Hepatic stellate cell (primary cell): ENCODE measurements at regions not wholly inside any gene's neighbourhood (a gene's known extent, or its start where the extent isn't known, plus 50 kb on each side); places are given as distances from the start of the nearest gene placed in this dataset.
"Not testable (repeated sequence)": the region's sequence is repeated elsewhere in the genome, so short reads cannot be mapped to it uniquely, and the experiment has no call there.

ENCODE experiments used
- DNase-seq: peaks from one replicate; pipeline ENCODE4 v3.0.0; 2011; ENCODE audit warnings: low spot score

DNA sequence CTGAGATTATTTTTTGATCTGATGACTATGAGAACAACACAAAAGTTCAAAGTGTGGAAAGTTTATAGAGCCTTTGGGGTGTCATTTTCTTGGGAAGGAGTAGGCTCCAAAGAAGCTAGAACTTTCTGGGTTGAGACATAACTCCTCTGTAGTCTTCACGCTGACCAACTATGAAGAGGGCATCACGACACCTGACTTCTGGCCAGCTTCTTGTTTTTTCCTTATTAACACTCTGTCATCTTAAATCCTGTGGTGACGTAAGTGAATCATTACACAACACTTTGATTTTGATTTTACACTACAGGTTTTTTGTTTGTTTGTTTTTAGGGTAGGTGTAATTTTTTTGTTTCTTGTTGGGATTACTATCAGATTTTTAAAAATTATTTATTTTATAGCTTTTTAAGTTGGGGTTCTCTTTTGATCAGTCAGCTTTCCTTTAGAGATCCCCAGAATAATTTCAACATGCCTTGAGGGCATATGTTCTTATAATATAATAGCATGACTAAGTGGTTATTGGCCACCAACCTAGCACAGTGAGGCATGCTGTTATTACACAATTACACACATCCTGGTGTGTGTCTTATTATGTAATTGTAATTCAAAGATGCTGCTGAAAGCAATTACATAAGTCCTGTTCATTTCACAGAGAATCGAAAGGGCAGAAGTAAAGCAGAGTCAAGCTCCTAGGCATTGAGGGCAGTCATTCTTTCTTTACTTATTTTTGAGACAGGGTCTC, 281.6 kb upstream of the NOTCH2NLA start:
- not testable (repeated sequence) for DNase-seq

- not testable (repeated sequence) for DNase-seq
These were observed 275.3 kb upstream of the NOTCH2NLA start for GRCh38 chr1:146504121-146504520.

- DNase-seq: not testable (repeated sequence)
These were observed 258.7 kb upstream of the NOTCH2NLA start for GRCh38 chr1:146487555-146487954.

DNA sequence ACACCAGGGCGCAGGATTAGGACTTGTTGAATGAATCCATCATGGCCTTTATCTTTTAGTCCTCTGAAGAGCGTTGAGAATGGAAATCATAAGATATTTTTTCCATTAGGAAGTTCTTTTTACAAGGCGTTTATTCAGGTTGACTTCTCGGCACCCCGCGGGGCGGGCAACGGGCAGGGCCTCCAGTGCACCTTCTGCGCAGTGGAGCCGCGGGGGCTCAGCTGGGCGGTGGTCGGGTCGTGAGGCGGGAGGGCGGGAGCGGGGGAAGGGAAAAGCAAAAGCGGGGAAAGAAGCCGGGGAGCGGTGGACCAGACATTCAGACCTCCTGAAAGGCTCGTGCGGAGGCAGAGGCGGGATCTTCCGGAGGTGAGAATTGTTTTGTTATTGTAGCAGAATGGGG, 258.3 kb upstream of the NOTCH2NLA start:
- not testable (repeated sequence) for DNase-seq

DNA sequence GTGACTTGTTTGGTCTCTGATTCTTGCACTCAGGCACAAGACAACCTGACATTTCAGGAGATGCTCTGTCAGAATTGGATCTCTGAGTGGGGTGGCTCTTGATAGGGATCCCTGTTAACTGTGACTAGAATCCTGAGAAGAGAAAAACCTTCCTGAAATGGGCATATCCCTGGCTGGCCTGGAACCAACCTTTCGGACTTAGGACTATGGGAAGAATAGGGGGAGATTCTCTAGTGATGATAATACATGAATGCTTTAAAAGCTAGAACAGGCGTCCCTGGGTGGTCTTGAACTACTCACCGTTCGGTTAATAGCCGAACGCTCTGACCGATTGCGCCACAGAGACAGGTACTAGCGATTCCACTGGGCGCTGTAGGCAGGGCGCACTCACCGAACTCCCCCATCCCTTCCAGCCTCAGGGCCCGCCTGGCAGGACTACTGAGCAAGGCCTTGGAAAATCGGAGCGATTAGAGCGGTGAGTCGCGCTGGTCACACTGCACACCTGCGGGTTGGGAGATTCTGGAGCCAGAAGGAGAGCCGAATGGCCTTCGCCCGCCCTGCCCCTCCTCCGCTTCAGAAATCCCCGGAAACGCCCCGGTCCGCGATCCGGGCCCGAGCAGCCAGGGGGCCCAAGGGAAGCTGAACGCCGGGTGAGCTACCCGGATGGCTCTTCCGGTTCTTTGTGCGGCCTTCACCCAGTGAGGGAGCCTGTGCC, 257.6 kb upstream of the NOTCH2NLA start:
- DNase-seq: not testable (repeated sequence)

DNA sequence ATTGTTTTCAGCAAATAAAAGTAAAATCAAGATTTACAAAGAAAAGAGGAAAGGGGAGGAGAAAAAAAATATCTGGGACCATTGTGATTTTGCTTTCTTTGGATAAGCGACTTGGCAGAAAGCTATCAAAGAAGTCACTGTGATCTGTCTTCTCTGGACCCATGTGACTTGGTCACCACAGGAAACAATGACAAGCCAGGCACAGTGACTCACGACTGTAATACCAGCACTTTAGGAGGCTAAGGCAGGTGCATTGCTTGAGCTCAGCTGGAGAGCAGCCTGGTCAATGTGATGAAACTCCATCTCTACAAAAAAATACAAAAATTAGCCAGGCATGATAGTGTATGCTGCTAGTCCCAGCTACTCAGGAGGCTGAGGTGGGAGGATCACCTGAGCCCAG, 255.4 kb upstream of the NOTCH2NLA start:
- not testable (repeated sequence) for DNase-seq

- DNase-seq: not testable (repeated sequence)
These were observed 250.4 kb upstream of the NOTCH2NLA start for GRCh38 chr1:146479188-146479587.

- peak; percentile 3 for DNase-seq
These were observed 249.4 kb upstream of the NOTCH2NLA start for GRCh38 chr1:146478125-146478720.

DNA sequence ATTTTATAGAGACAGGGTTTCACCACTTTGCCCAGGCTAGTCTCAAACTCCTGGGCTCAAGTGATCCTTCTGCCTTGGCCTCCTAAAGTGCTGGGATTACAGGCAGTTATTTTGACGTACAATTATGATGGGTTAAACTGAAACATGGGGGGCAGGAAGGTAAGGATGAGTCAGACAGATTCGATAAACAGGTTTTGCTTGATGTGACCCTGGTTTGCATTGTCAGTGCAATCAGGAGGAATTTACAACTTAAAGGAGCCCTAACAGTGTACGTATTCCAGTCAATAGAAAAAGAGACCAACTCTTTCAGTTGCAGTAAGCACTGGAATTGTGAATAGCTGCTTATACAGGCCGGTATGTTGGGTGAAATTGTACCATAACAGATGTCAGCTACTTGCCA, 246.3 kb upstream of the NOTCH2NLA start:
- DNase-seq: not testable (repeated sequence)

GRCh38 chr1:146474216-146474615, 245.4 kb upstream of the NOTCH2NLA start:
- not testable (repeated sequence) for DNase-seq

DNA sequence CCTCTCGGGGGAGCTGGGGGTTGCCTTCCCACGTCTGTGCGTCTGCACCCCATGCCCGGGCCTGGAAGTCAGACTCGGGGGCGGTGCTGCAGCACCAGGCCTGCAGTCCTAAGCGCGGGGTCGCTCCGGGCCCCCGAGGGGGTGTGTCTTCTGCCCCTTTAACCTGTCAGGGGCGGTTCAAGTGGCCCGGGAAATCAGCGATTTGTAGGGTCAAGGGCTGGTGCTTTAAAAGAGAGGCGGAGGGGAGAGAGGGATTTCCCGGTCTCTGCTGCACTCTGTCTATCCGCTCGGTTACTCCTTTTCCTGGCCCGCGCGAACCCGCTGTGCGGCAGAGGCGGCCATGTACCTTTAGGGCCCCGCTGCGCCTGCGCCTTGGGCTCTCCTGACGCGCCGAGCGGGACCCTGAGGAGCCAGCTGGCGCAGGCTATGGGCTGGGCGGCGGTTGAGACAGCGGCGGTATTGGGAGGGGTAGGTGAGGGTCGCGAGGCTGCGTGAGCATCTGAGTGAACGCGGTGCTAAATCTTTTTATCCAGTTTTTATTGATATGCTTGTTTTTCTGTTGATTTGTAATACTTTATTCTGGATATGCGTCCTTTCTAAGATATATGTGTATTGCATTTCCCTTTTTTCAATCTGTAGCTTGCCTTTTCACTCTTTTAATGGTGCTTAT, 243.5 kb upstream of the NOTCH2NLA start:
- not testable (repeated sequence) for DNase-seq

DNA sequence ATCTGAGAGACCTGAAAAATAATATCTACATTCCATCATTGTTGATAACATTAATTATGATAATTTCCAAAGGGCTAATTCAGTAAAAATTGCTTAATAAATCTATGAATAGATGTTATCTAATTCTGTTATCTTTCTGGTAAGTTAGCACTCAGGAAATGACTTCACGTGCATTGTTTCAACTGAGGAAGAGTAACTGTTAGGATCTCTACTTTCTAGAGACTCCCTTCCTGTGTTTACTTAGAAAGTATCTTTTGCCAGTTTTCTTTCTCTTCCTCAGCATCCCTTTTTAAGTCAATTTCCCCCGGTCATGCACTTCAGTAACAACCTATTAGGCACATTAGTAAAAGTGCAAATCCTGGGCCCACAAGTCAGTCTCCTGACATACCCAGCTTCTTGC, 231.1 kb upstream of the NOTCH2NLA start:
- DNase-seq: not testable (repeated sequence)

DNA sequence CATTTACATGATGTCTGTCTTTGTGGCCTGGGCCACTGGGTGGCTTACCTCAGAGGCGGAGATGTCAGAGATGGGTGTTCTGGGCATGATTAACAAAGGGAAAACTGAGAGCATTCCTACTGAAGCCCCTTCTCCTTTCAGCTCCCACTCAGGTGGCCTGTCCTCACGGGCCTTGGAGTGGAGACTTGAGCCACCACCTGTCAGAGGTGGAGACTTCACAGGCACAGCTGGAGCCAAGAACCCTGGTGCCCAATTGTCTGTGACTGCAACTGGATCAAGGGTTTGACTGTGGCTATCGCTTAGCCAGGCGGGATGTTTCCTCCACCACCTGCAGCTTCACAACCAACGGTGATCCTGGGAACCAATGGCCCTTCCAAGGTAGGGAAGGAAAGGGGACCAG, 230.5 kb upstream of the NOTCH2NLA start:
- not testable (repeated sequence) for DNase-seq

DNA sequence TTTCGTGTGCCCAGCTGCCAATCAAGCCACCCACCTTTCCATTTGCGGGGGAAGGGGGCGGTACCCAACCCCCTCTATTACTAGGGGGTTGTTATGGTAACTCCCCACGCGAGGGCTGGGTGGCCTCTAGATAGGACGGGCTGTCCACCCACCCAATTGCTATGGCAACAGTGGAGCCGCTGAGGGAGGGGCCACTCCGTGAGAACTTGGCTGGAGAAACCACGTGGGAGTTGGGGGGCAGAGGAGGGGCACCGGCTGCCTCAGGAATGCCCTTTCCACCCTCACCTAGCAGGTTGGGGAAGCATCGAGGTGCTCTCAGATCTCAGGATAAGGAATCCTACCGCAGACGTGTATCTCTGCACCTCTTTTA, 220.0 kb upstream of the NOTCH2NLA start:
- DNase-seq: not testable (repeated sequence)

GRCh38 chr1:146448212-146448876, 219.5 kb upstream of the NOTCH2NLA start:
- not testable (repeated sequence) for DNase-seq

DNA sequence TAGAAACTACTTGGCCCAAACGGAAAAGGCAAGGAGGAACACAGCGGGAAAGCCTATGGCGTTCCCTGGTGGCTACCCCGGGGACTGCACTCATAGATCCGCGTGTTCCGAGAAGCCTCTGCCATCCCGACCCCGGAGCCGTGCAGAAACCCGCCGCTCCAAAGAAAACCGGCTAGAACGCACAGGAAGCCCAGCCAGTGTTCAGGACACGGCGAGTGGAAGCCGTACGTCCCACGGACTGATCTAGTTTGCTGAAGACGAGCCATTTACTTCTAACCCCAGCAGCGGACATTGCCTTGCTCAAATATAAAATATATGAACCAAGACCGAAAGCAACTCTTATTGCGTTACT, 215.0 kb upstream of the NOTCH2NLA start:
- not testable (repeated sequence) for DNase-seq

- not testable (repeated sequence) for DNase-seq
These were observed 214.5 kb upstream of the NOTCH2NLA start for GRCh38 chr1:146443088-146443870.

DNA sequence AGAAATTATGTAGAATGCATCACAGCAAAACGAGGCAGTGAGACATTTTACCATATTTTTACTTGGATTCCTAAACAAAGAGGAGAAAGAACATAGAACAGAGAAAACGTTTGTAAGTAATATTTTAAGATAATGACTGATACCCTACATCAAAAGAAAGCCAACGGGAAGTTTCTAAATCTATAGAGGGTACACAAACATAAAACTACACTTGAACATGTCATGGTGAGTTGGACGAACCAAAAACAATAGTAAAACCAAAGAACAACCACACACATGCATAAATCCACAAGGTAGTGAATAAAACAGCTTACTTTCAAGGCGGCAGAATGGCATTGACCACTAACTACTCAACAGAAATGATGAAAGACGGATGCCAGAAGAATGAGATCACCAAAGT, 209.7 kb upstream of the NOTCH2NLA start:
- not testable (repeated sequence) for DNase-seq

- not testable (repeated sequence) for DNase-seq
These were observed 187.8 kb upstream of the NOTCH2NLA start for GRCh38 chr1:146416642-146417041.

DNA sequence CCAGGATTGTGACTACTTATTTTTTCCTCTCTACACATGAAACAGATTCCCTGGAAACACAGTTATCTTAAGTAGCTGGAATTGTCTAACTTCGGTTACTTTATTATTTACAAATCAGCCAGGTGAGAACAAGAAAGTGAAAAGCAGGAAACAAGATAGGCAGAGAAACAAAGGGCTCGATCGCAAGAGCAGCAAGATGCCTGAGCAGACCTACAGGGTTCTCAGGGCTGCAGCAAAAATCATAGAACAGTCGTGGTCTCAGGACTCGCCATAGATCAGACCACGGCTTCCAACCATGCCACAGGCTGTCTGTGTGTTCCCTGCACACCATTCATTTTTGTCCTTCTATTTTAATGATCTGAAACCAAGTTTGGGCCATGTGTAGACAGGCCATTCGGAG, 186.2 kb upstream of the NOTCH2NLA start:
- DNase-seq: not testable (repeated sequence)

GRCh38 chr1:146413911-146414310, 185.1 kb upstream of the NOTCH2NLA start:
- not testable (repeated sequence) for DNase-seq
